Astrocyte (in vitro differentiated cells and primary cell): ENCODE measurements at regions not wholly inside any gene's neighbourhood (a gene's known extent, or its start where the extent isn't known, plus 50 kb on each side); places are given as distances from the start of the nearest gene placed in this dataset.
"Not testable (repeated sequence)": the region's sequence is repeated elsewhere in the genome, so short reads cannot be mapped to it uniquely, and the experiment has no call there.

Source experiments
- DNase-seq: peaks from one replicate; pipeline ENCODE4 v3.0.0-alpha.2; 2010; ENCODE audit warnings: low read depth
- FAIRE-seq: peaks from 2 replicates; lab custom pipeline; 2011; peaks lifted over from hg19 to GRCh38; lab: Jason Lieb, UNC
- H2AFZ ChIP-seq: 2 replicates; pipeline ENCODE4 v1.6.0; 2012; ENCODE audit warnings: low read depth, low read length, inconsistent platforms
- H3K27ac ChIP-seq: 2 replicates; pipeline ENCODE4 v1.5.1; 2011; ENCODE audit warnings: low read depth, low read length, inconsistent platforms
- H3K27me3 ChIP-seq: 2 replicates; pipeline ENCODE4 v1.6.0; 2011; ENCODE audit warnings: low read length, inconsistent platforms; ENCODE audit not compliant: insufficient read depth
- H3K36me3 ChIP-seq: 2 replicates; pipeline ENCODE4 v1.5.1; 2011; ENCODE audit warnings: low read length, inconsistent platforms; ENCODE audit not compliant: insufficient read depth
- H3K4me1 ChIP-seq: 2 replicates; pipeline ENCODE4 v1.5.1; 2011; ENCODE audit warnings: low read length, inconsistent platforms; ENCODE audit not compliant: insufficient read depth
- H3K4me2 ChIP-seq: 2 replicates; pipeline ENCODE4 v1.6.0; 2012; ENCODE audit warnings: low read length, inconsistent platforms
- H3K4me3 ChIP-seq: 2 replicates; pipeline ENCODE4 v1.5.1; 2011; ENCODE audit warnings: low read depth, mild to moderate bottlenecking, low read length, inconsistent platforms; ENCODE audit not compliant: insufficient read depth
- H3K79me2 ChIP-seq: 2 replicates; pipeline ENCODE4 v1.6.0; 2012; ENCODE audit warnings: mild to moderate bottlenecking, low read length, inconsistent platforms; ENCODE audit not compliant: insufficient read depth
- H3K9ac ChIP-seq: 2 replicates; pipeline ENCODE4 v1.6.0; 2012; ENCODE audit warnings: mild to moderate bottlenecking, low read length, inconsistent platforms
- H3K9me3 ChIP-seq: 2 replicates; pipeline ENCODE4 v1.5.1; 2012; ENCODE audit warnings: low read depth, mild to moderate bottlenecking, low read length, inconsistent platforms; ENCODE audit not compliant: insufficient read depth
- H4K20me1 ChIP-seq: 2 replicates; pipeline ENCODE4 v1.6.0; 2012; ENCODE audit warnings: low read length, inconsistent platforms; ENCODE audit not compliant: insufficient read depth
- H3K27ac Mint-ChIP-seq: one replicate; pipeline ENCODE4 v1.8.0; 2021; ENCODE audit warnings: mild to moderate bottlenecking, mixed read lengths; ENCODE audit not compliant: unreplicated experiment
- H3K27me3 Mint-ChIP-seq: one replicate; pipeline ENCODE4 v1.8.0; 2021; ENCODE audit warnings: low read depth, mixed read lengths; ENCODE audit not compliant: unreplicated experiment
- H3K36me3 Mint-ChIP-seq: one replicate; pipeline ENCODE4 v1.8.0; 2021; ENCODE audit warnings: low read depth, mixed read lengths; ENCODE audit not compliant: unreplicated experiment
- H3K4me1 Mint-ChIP-seq: one replicate; pipeline ENCODE4 v1.8.0; 2021; ENCODE audit warnings: low read depth, mixed read lengths; ENCODE audit not compliant: unreplicated experiment
- H3K4me3 Mint-ChIP-seq: one replicate; pipeline ENCODE4 v1.8.0; 2021; ENCODE audit warnings: mild to moderate bottlenecking, moderate library complexity, mixed read lengths; ENCODE audit not compliant: unreplicated experiment
- H3K9me3 Mint-ChIP-seq: one replicate; pipeline ENCODE4 v1.8.0; 2021; ENCODE audit warnings: mild to moderate bottlenecking, mixed read lengths; ENCODE audit not compliant: unreplicated experiment
- EZH2 ChIP-seq: IDR thresholded peaks from 2 replicates; pipeline ENCODE4 v1.6.1; 2012; ENCODE audit warnings: mild to moderate bottlenecking, low read length, inconsistent platforms; ENCODE audit not compliant: insufficient read depth
- TF ChIP-seq, protein P1 (sequence below): IDR thresholded peaks from 2 replicates; pipeline ENCODE4 v1.5.1; 2011; ENCODE audit warnings: low read depth, mild to moderate bottlenecking, inconsistent platforms, low read length, moderate library complexity; ENCODE audit not compliant: insufficient read depth

DNA sequence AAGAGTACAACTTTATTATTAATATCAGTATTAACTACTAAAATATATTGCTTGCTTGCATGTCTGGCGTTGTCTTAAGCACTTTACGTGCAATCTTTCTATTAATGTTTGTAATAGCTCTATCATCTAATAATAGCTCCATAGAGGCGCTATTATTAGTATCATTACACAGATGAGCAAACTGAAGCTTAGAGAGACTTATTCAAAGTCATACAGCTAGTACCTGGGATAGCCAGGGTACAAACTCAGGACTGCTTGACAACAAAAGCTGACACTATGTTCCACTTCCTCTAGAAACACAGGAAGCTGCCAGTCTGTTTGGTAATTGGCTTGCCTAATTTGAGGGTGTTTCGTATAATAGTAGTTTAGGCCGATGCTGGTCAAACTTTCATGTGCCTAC is 523.2 kb downstream of the RMST start:
- Mint-ChIP-seq H3K4me3 (no peak overlapping the region), H3K27ac (no peak overlapping the region), H3K36me3 (no peaks in the 10 kb centered on the region), H3K4me1 (no peaks in the 10 kb centered on the region), H3K27me3 (peaks cover 4% of the 10 kb centered on the region), H3K9me3 (no peaks in the 10 kb centered on the region)
- FAIRE-seq: no peak
- no peaks in the 10 kb centered on the region for H3K4me1 ChIP-seq
- no peak overlapping the region for H3K4me2 ChIP-seq
- no peaks in the 10 kb centered on the region for H3K36me3 ChIP-seq
- TF ChIP-seq EZH2: no peak
- TF ChIP-seq, protein P1, sequence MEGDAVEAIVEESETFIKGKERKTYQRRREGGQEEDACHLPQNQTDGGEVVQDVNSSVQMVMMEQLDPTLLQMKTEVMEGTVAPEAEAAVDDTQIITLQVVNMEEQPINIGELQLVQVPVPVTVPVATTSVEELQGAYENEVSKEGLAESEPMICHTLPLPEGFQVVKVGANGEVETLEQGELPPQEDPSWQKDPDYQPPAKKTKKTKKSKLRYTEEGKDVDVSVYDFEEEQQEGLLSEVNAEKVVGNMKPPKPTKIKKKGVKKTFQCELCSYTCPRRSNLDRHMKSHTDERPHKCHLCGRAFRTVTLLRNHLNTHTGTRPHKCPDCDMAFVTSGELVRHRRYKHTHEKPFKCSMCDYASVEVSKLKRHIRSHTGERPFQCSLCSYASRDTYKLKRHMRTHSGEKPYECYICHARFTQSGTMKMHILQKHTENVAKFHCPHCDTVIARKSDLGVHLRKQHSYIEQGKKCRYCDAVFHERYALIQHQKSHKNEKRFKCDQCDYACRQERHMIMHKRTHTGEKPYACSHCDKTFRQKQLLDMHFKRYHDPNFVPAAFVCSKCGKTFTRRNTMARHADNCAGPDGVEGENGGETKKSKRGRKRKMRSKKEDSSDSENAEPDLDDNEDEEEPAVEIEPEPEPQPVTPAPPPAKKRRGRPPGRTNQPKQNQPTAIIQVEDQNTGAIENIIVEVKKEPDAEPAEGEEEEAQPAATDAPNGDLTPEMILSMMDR: no peak
- H3K79me2 ChIP-seq: no peaks in the 10 kb centered on the region
- H3K9me3 ChIP-seq: no peaks in the 10 kb centered on the region
- H3K27ac ChIP-seq: no peak overlapping the region
- no peak overlapping the region for H3K4me3 ChIP-seq
- H2AFZ ChIP-seq: no peak overlapping the region
- H3K9ac ChIP-seq: no peak overlapping the region
- no peaks in the 10 kb centered on the region for H3K27me3 ChIP-seq
- no peaks in the 10 kb centered on the region for H4K20me1 ChIP-seq
- DNase-seq: no peak

DNA sequence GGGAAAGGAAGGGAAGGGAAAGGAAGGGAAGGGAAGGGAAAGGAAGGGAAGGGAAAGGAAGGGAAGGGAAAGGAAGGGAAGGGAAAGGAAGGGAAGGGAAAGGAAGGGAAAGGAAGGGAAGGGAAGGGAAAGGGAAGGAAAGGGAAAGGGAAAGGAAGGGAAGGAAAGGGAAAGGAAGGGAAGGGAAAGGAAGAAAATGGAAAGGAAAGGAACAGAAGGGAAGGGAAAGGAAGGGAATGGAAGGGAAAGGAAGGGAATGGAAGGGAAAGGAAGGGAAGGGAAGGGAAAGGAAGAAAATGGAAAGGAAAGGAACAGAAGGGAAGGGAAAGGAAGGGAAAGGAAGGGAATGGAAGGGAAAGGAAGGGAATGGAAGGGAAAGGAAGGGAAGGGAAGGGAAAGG is 526.0 kb downstream of the RMST start:
- not testable (repeated sequence) for H3K9ac ChIP-seq, H3K9me3 Mint-ChIP-seq, H3K4me1 Mint-ChIP-seq, H3K27ac ChIP-seq, H4K20me1 ChIP-seq, H3K36me3 ChIP-seq, H3K4me2 ChIP-seq, FAIRE-seq, H3K4me3 Mint-ChIP-seq, H3K4me1 ChIP-seq, H3K36me3 Mint-ChIP-seq, H3K4me3 ChIP-seq, H3K27ac Mint-ChIP-seq, H3K27me3 Mint-ChIP-seq, H3K27me3 ChIP-seq, H2AFZ ChIP-seq, H3K9me3 ChIP-seq, DNase-seq, H3K79me2 ChIP-seq

DNA sequence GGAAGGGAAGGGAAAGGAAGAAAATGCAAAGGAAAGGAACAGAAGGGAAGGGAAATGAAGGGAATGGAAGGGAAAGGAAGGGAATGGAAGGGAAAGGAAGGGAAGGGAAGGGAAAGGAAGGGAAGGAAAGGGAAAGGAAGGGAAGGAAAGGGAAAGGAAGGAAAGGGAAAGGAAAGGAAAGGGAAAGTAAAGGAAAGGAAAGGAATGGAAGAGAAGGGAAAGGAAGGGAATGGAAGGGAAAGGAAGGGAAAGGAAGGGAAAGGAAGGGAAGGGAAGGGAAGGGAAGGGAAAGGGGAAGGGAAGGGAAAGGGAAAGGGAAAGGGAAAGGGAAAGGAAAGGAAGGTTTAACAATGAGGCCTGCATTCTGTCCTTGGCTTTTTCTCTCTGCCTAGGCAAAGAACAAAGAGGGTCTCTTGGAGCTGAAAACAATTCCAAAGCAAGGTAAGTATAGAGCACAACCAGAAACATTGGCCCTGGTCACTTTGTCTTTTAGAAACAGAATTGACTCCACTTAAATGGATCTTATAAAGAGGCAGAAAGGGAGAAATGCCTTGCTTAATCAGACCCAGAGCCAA is 525.9 kb upstream of the TMPO start:
- Mint-ChIP-seq H3K9me3 (no peaks in the 10 kb centered on the region), H3K4me3 (no peak overlapping the region), H3K36me3 (no peaks in the 10 kb centered on the region), H3K27ac (no peak overlapping the region), H3K27me3 (peaks cover 4% of the 10 kb centered on the region), H3K4me1 (no peaks in the 10 kb centered on the region)
- Histone ChIP-seq H3K27ac (no peak overlapping the region), H3K4me2 (no peak overlapping the region), H3K4me1 (no peaks in the 10 kb centered on the region), H3K79me2 (no peaks in the 10 kb centered on the region), H3K36me3 (no peaks in the 10 kb centered on the region), H2AFZ (no peak overlapping the region), H4K20me1 (no peaks in the 10 kb centered on the region), H3K9me3 (no peaks in the 10 kb centered on the region), H3K27me3 (no peaks in the 10 kb centered on the region), H3K4me3 (no peak overlapping the region), H3K9ac (no peak overlapping the region)
- no peak for TF ChIP-seq EZH2
- TF ChIP-seq, protein P1: no peak
- FAIRE-seq: no peak
- no peak for DNase-seq
